NCI-H2227 treated with DMSO at 0.1 percent for 48 hours (cell line): ENCODE measurements at regions not wholly inside any gene's neighbourhood (a gene's known extent, or its start where the extent isn't known, plus 50 kb on each side); places are given as distances from the start of the nearest gene placed in this dataset.

Source experiments
- DNase-seq: peaks from one replicate; lab custom pipeline; 2025; lab: John Stamatoyannopoulos, UW

- DNase-seq: no peak
Measured at GRCh38 chr12:31781894-31782540, 53.2 kb upstream of the AMN1 start.

- no peak for DNase-seq
Measured at GRCh38 chr12:31780096-31780495, 51.3 kb upstream of the AMN1 start.

- DNase-seq: no peak
Measured at GRCh38 chr12:31778687-31779086, 49.9 kb upstream of the AMN1 start.
